HG02623 (cell line): ENCODE measurements at regions not wholly inside any gene's neighbourhood (a gene's known extent, or its start where the extent isn't known, plus 50 kb on each side); places are given as distances from the start of the nearest gene placed in this dataset.

Experiments used
- ATAC-seq: cut with Tn5 transposase; IDR thresholded peaks from one replicate; pipeline ENCODE4 v1.9.1; 2021; ENCODE audit warnings: moderate library complexity; ENCODE audit not compliant: unreplicated experiment

GRCh38 chr12:89980236-89980635 lies 271.6 kb upstream of the ATP2B1 start:
- no peak for ATAC-seq

- no peak for ATAC-seq
Measured at GRCh38 chr12:89977405-89978085, 268.9 kb upstream of the ATP2B1 start.

- ATAC-seq = no peak
Measured at GRCh38 chr12:89976866-89977265, 268.2 kb upstream of the ATP2B1 start.

- no peak for ATAC-seq
Measured at GRCh38 chr12:89975574-89975973, 266.9 kb upstream of the ATP2B1 start.

- no peak for ATAC-seq
Measured at GRCh38 chr12:89971880-89972279, 263.2 kb upstream of the ATP2B1 start.

GRCh38 chr12:89970722-89971121 lies 262.1 kb upstream of the ATP2B1 start:
- no peak for ATAC-seq

GRCh38 chr12:89969093-89969492 lies 260.5 kb upstream of the ATP2B1 start:
- no peak for ATAC-seq

GRCh38 chr12:89968151-89968700 lies 259.6 kb upstream of the ATP2B1 start:
- ATAC-seq = no peak

- no peak for ATAC-seq
Measured at GRCh38 chr12:89966495-89967240, 258.0 kb upstream of the ATP2B1 start.

- ATAC-seq = no peak
Measured at GRCh38 chr12:89965993-89966392, 257.4 kb upstream of the ATP2B1 start.

- ATAC-seq = no peak
Measured at GRCh38 chr12:89962648-89963047, 254.0 kb upstream of the ATP2B1 start.

- ATAC-seq = peak; percentile 36
Measured at GRCh38 chr12:89960607-89961394, 252.2 kb upstream of the ATP2B1 start.

GRCh38 chr12:89960011-89960507 lies 251.4 kb upstream of the ATP2B1 start:
- peak; percentile 94 for ATAC-seq

- ATAC-seq = no peak
Measured at GRCh38 chr12:89959179-89959578, 250.5 kb upstream of the ATP2B1 start.

- no peak for ATAC-seq
Measured at GRCh38 chr12:89954259-89954658, 245.6 kb upstream of the ATP2B1 start.

GRCh38 chr12:89951694-89952060 lies 243.0 kb upstream of the ATP2B1 start:
- ATAC-seq = no peak

GRCh38 chr12:89951050-89951693 lies 242.5 kb upstream of the ATP2B1 start:
- ATAC-seq = no peak

- ATAC-seq = peak; percentile 44
Measured at GRCh38 chr12:89950421-89950820, 241.8 kb upstream of the ATP2B1 start.

GRCh38 chr12:89949457-89950195 lies 241.0 kb upstream of the ATP2B1 start:
- ATAC-seq = peak; percentile 90
